ENCODE measurements at regions not wholly inside any gene's neighbourhood (a gene's known extent, or its start where the extent isn't known, plus 50 kb on each side); places are given as distances from the start of the nearest gene placed in this dataset.

DNA sequence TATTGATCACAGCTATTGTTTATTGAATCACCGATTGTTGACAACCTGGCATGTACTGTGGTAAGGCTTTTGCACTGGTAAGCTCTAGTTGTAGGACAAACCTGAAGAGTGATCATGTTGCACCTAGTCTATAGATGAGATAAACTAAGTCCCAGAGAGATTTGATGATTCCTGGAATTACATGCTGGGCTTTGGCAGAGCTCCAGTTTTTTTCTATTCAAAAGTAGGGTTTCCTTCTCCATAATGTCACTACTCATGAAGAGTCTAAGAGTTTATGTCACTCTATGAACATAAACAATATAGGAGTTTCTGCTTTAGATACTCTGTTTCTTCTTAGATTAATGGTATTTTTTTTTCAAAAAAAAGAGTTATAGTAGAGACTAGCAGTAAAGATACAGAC, 72.0 kb downstream of the BMP4 start:
- POLR2A ChIA-PET, result interaction anchor here (1.0 kb wide), 1 partner anchor 271 kb away, joined by 3 read pairs; no protein-coding TSS in a partner anchor
- CTCF ChIA-PET, result interaction anchor here (1.0 to 1.9 kb wide), 7 partner anchors 10 to 271 kb away, joined by 3 to 9 read pairs (median 5); no protein-coding TSS in a partner anchor
- no peak for DNase-seq (ENCODE audit: extremely low spot score)
- TF ChIP-seq, protein P1, sequence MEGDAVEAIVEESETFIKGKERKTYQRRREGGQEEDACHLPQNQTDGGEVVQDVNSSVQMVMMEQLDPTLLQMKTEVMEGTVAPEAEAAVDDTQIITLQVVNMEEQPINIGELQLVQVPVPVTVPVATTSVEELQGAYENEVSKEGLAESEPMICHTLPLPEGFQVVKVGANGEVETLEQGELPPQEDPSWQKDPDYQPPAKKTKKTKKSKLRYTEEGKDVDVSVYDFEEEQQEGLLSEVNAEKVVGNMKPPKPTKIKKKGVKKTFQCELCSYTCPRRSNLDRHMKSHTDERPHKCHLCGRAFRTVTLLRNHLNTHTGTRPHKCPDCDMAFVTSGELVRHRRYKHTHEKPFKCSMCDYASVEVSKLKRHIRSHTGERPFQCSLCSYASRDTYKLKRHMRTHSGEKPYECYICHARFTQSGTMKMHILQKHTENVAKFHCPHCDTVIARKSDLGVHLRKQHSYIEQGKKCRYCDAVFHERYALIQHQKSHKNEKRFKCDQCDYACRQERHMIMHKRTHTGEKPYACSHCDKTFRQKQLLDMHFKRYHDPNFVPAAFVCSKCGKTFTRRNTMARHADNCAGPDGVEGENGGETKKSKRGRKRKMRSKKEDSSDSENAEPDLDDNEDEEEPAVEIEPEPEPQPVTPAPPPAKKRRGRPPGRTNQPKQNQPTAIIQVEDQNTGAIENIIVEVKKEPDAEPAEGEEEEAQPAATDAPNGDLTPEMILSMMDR (IDR thresholded peaks at IDR 0.05; ENCODE audit: control extremely low read depth, extremely low read depth, low read depth, missing control alignments), result no peak

DNA sequence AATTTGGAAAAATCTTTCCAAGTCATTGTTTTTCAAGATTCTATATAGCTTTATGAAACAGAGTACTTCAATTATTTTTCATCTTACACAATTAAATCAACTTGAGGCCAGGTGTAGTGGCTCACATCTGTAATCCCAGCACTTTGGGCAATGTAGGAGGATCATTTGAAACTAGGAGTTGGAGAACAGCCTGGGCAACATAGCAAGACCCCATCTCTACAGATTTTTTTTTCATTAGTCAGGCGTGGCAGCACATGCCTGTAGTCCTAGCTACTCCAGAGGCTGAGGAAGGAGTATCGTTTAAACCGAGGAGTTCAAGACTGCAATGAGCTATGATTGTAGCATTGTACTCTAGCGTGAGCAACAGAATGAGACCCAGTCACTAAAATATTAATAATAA, 72.9 kb downstream of the BMP4 start:
- POLR2A ChIA-PET, result no interaction called here
- TF ChIP-seq, protein P1 (IDR thresholded peaks at IDR 0.05; ENCODE audit: control extremely low read depth, extremely low read depth, low read depth, missing control alignments), result no peak
- no peak for DNase-seq (ENCODE audit: extremely low spot score)
- CTCF ChIA-PET, result interaction anchor here (1.0 to 1.9 kb wide), 7 partner anchors 9 to 355 kb away, joined by 3 to 9 read pairs (median 5); no protein-coding TSS in a partner anchor

GRCh38 chr14:53882684-53883083, 73.9 kb downstream of the BMP4 start:
- DNase-seq (ENCODE audit: extremely low spot score), result no peak
- POLR2A ChIA-PET, result no interaction called here
- CTCF ChIA-PET, result interaction anchor here (1.0 to 1.7 kb wide), 3 partner anchors 12 to 64 kb away, joined by 3 to 5 read pairs (median 4); no protein-coding TSS in a partner anchor
- TF ChIP-seq, protein P1 (IDR thresholded peaks at IDR 0.05; ENCODE audit: control extremely low read depth, extremely low read depth, low read depth, missing control alignments), result no peak

DNA sequence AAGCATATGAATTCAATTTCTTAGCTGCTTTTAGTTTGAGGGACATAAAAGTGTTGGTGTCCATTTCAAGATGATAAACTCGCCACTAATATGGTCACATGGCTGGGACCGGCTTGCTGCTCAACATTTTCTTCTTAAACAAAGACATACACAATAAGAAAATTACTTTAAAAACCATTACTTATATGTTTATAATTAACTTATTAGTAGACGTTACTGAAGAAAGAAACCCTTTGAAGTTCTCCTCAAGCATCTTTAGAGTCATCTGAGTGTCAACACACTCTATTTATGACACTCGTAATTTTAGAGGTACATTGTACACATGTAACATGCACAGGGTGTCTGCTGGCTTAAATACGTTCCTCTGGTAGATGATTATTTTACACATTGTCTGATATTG, 74.7 kb downstream of the BMP4 start:
- CTCF ChIA-PET, result interaction anchor here (1.3 kb wide), 1 partner anchor 13 kb away, joined by 3 read pairs; no protein-coding TSS in a partner anchor
- POLR2A ChIA-PET, result no interaction called here
- TF ChIP-seq, protein P1 (IDR thresholded peaks at IDR 0.05; ENCODE audit: control extremely low read depth, extremely low read depth, low read depth, missing control alignments), result no peak
- no peak for DNase-seq (ENCODE audit: extremely low spot score)

DNA sequence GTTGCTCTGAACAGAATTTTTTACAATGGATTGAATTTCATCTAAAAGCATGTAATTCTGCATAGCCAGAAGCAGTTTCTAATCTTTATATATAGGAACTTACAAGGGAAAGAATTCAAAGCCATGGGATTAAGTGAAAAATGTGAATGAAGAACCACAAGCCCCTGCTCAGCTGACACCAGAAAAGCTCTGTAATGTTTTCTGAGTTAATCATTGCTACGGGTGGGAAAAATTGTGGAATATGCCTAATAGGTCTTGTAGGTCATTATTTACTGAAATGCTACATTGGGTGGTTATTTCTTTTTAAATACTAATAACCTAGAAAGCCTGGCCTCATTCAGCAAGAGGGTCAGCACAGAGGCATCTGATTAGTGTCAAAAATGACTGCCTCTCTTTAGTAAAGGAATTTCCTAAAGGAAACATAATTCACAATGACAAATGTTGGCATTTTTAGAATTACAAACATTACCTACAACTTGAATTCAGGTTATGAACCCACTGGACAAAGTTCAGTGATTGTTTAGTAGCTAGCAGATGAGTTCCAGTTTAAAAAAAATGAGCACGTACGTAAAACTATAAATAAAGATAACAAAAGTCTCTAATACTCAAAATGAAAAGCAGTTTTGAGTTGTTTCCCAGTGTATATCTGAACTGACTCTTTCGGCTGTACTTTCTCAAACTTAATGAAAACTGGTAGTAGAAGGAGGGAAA, 75.3 kb downstream of the BMP4 start:
- TF ChIP-seq, protein P1 (IDR thresholded peaks at IDR 0.05; ENCODE audit: control extremely low read depth, extremely low read depth, low read depth, missing control alignments), result no peak
- DNase-seq (ENCODE audit: extremely low spot score), result no peak
- POLR2A ChIA-PET, result no interaction called here
- CTCF ChIA-PET, result interaction anchor here (0.6 to 1.3 kb wide), 2 partner anchors 13 to 20 kb away, joined by 3 read pairs; no protein-coding TSS in a partner anchor

DNA sequence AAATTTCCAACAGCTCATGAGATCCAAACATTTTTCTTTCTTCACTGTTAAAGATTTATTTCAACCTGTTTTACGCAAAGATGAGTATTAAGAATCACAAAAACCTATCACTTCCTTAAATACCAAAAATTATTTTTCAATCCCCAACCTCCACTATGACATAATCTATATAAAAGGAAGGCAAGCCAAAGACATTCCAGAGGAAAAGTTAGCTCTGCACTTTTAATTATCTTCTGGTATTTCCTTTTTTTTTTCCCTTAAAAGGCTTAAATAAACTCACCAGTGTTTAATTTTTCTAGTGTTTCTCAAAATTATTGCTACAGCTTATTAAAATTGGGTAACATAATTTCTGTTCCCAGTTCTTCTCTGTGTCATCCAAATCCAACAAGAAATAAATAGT, 75.9 kb downstream of the BMP4 start:
- POLR2A ChIA-PET, result no interaction called here
- TF ChIP-seq, protein P1 (IDR thresholded peaks at IDR 0.05; ENCODE audit: control extremely low read depth, extremely low read depth, low read depth, missing control alignments), result no peak
- DNase-seq (ENCODE audit: extremely low spot score), result no peak
- CTCF ChIA-PET, result interaction anchor here (0.6 to 1.3 kb wide), 2 partner anchors 14 to 19 kb away, joined by 3 read pairs; no protein-coding TSS in a partner anchor

Measured in GM10248 (cell line).